IMR-90 (cell line): ENCODE measurements at regions not wholly inside any gene's neighbourhood (a gene's known extent, or its start where the extent isn't known, plus 50 kb on each side); places are given as distances from the start of the nearest gene placed in this dataset.

Experiments
- ATAC-seq: fragments of 200-7000 bp; cut with Tn5 transposase; 2 replicates; pipeline ENCODE4 v1.9.1; 2020; ENCODE audit warnings: low read depth, mild to moderate bottlenecking, moderate library complexity
- BruUV-seq: library from RNA; stranded (reverse); fragments of 400-500 nt; replicated peaks from 2 replicates; lab custom pipeline; 2021; lab: Mats Ljungman, UMichigan
- CTCF ChIA-PET: fragments of 300-600 bp; formaldehyde crosslinking; extraction: SDS; loops from one replicate; lab custom pipeline; 2021; ENCODE audit warnings: antibody characterized with exemption; lab: Yijun Ruan, JAX
- POLR2A ChIA-PET: fragments of 300-600 bp; sonication (Branson Sonifier 250); formaldehyde crosslinking; loops from one replicate; lab custom pipeline; 2022; ENCODE audit warnings: antibody characterized with exemption; ENCODE audit not compliant: unreplicated experiment; lab: Charles Lee
- DNase-seq: peaks from one replicate; pipeline ENCODE4 v3.0.0; 2013
- H2AFZ ChIP-seq: replicated peaks from 2 replicates; pipeline ENCODE3; 2013; ENCODE audit warnings: low read length, mild to moderate bottlenecking; ENCODE audit not compliant: poor library complexity
- H2AK5ac ChIP-seq: 2 replicates; pipeline ENCODE4 v1.6.1; 2013; ENCODE audit warnings: low read depth, low read length, inconsistent platforms
- H2AK9ac ChIP-seq: replicated peaks from 2 replicates; pipeline ENCODE3; 2013; ENCODE audit warnings: mild to moderate bottlenecking, low read depth, low read length, moderate library complexity; ENCODE audit not compliant: poor library complexity
- H2BK120ac ChIP-seq: 2 replicates; pipeline ENCODE4 v1.6.1; 2013; ENCODE audit warnings: low read depth, low read length, inconsistent platforms
- H2BK15ac ChIP-seq: 3 replicates; pipeline ENCODE4 v1.6.1; 2013; ENCODE audit warnings: low read depth, low read length, inconsistent platforms
- H2BK20ac ChIP-seq: 2 replicates; pipeline ENCODE4 v1.6.1; 2013; ENCODE audit warnings: low read depth, mild to moderate bottlenecking, inconsistent platforms, low read length, moderate library complexity
- H2BK5ac ChIP-seq: 2 replicates; pipeline ENCODE4 v1.6.1; 2013; ENCODE audit warnings: mild to moderate bottlenecking, low read depth, low read length, inconsistent platforms; ENCODE audit not compliant: poor library complexity, severe bottlenecking
- H3K14ac ChIP-seq: replicated peaks from 2 replicates; pipeline ENCODE4 v1.6.1; 2013; ENCODE audit warnings: low read depth, low read length, inconsistent platforms
- H3K18ac ChIP-seq: 2 replicates; pipeline ENCODE4 v1.6.1; 2013; ENCODE audit warnings: low read depth, low read length, control low read depth
- H3K23ac ChIP-seq: 2 replicates; pipeline ENCODE4 v1.6.1; 2013; ENCODE audit warnings: low read depth, low read length, inconsistent platforms
- H3K27ac ChIP-seq: 2 replicates; pipeline ENCODE4 v1.5.1; 2013; ENCODE audit warnings: mild to moderate bottlenecking, control low read depth, low read length; ENCODE audit not compliant: insufficient read depth
- H3K27me3 ChIP-seq: 2 replicates; pipeline ENCODE4 v1.6.1; 2013; ENCODE audit warnings: low read length; ENCODE audit not compliant: control insufficient read depth, insufficient read depth
- H3K36me3 ChIP-seq: 2 replicates; pipeline ENCODE4 v1.6.1; 2013; ENCODE audit warnings: low read length, mixed read lengths; ENCODE audit not compliant: control insufficient read depth, insufficient read depth
- H3K4ac ChIP-seq: 2 replicates; pipeline ENCODE4 v1.6.1; 2013; ENCODE audit warnings: low read depth, low read length, inconsistent platforms
- H3K4me1 ChIP-seq: 2 replicates; pipeline ENCODE4 v1.6.1; 2013; ENCODE audit warnings: low read length, mixed read lengths; ENCODE audit not compliant: control insufficient read depth, insufficient read depth
- H3K4me2 ChIP-seq: 2 replicates; pipeline ENCODE4 v1.6.1; 2013; ENCODE audit warnings: low read depth, mild to moderate bottlenecking, control low read depth, low read length, moderate library complexity
- H3K4me3 ChIP-seq: 2 replicates; pipeline ENCODE4 v1.5.1; 2013; ENCODE audit warnings: low read depth, mild to moderate bottlenecking, control low read depth, low read length, moderate library complexity; ENCODE audit not compliant: insufficient read depth
- H3K56ac ChIP-seq: 2 replicates; pipeline ENCODE4 v1.6.1; 2013; ENCODE audit warnings: low read length, inconsistent platforms; ENCODE audit not compliant: insufficient read depth; ENCODE audit errors: extremely low read depth
- H3K79me1 ChIP-seq, 2 experiments: 2 replicates each; pipeline ENCODE4 v1.6.1; 2013; ENCODE audit warnings: low read length in 2 of 2, inconsistent platforms in 1 of 2, low read depth in 1 of 2
- H3K9ac ChIP-seq: 2 replicates; pipeline ENCODE4 v1.6.1; 2013; ENCODE audit warnings: low read depth, low read length, control low read depth
- H3K9me1 ChIP-seq: 2 replicates; pipeline ENCODE4 v1.6.1; 2013; ENCODE audit warnings: low read length, inconsistent platforms; ENCODE audit not compliant: insufficient read depth
- H3K9me3 ChIP-seq: 2 replicates; pipeline ENCODE4 v1.6.1; 2013; ENCODE audit warnings: low read length; ENCODE audit not compliant: control insufficient read depth, insufficient read depth
- H4K20me1 ChIP-seq: 2 replicates; pipeline ENCODE4 v1.6.1; 2013; ENCODE audit warnings: low read length, inconsistent platforms; ENCODE audit not compliant: insufficient read depth
- H4K5ac ChIP-seq: 2 replicates; pipeline ENCODE4 v1.6.1; 2013; ENCODE audit warnings: mild to moderate bottlenecking, low read depth, low read length, control low read depth
- H4K8ac ChIP-seq, 2 experiments: 2 replicates each; pipeline ENCODE4 v1.6.1; 2013; ENCODE audit warnings: low read depth in 2 of 2, low read length in 2 of 2, control low read depth in 1 of 2, inconsistent platforms in 1 of 2
- H4K91ac ChIP-seq: 2 replicates; pipeline ENCODE4 v1.6.1; 2013; ENCODE audit warnings: low read depth, low read length, inconsistent platforms; ENCODE audit not compliant: insufficient read depth
- BHLHE40 ChIP-seq: fragments of 150-350 bp; IDR thresholded peaks from 2 replicates; pipeline ENCODE4 v1.6.1; 2016; ENCODE audit warnings: mild to moderate bottlenecking, low read depth, low read length
- MAFK ChIP-seq: IDR thresholded peaks from 2 replicates; pipeline ENCODE4 v1.6.1; 2012; ENCODE audit warnings: low read depth, low read length, improper control_type of control experiment
- WGBS, 2 experiments: methylation state at CpG; one replicate each; pipeline versions ENCODE4 v1.1.5 to v1.1.7; 2013; ENCODE audit warnings: missing lambda C conversion rate in 2 of 2; ENCODE audit not compliant: insufficient read length in 1 of 2; ENCODE audit errors: extremely low coverage in 2 of 2; 5-methylcytosine and 5-hydroxymethylcytosine counted together
- dilution Hi-C: fragments of 300-500 bp; cut with HindIII; formaldehyde crosslinking; loops from one replicate; pipeline ENCODE4 v1.14.3; 2018; ENCODE audit warnings: low sequenced_read_pairs; ENCODE audit not compliant: unreplicated experiment
- in situ Hi-C: fragments of 300-500 bp; cut with MboI; formaldehyde crosslinking; loops from 3 replicates; pipeline ENCODE4 v1.14.3; 2019; ENCODE audit warnings: low sequenced_read_pairs, inconsistent platforms, mixed read lengths
- intact Hi-C: fragments of 100-400 bp; cut with micrococcal nuclease; formaldehyde crosslinking; loops from 2 replicates; pipeline ENCODE4 v1.10.0; 2022
- TF ChIP-seq, protein P1 (sequence below): fragments of 150-350 bp; IDR thresholded peaks from 2 replicates; pipeline ENCODE4 v1.6.1; 2017; ENCODE audit warnings: mild to moderate bottlenecking, antibody characterized with exemption, low read length, low read depth

- WGBS, 2 experiments, result 86% methylated on average over 1 of the region's 3 CpGs; no CpG with 5 or more reads in 1 of the 2 experiments
- BruUV-seq, result no TSS peak
- Histone ChIP-seq H2BK5ac (no peak overlapping the region), H3K79me1 (no peaks in the 10 kb centered on the region), H3K4me1 (peaks cover 4% of the 10 kb centered on the region; the same call in 1 of the 2 replicates), H3K9ac (no peak overlapping the region), H4K91ac (no peak overlapping the region), H4K20me1 (no peaks in the 10 kb centered on the region), H2BK20ac (no peak overlapping the region), H4K5ac (no peak overlapping the region), H3K4me2 (no peak overlapping the region), H3K27me3 (no peaks in the 10 kb centered on the region), H2BK15ac (no peak overlapping the region), H2AK9ac (no peak overlapping the region), H3K9me3 (no peaks in the 10 kb centered on the region), H2BK120ac (no peak overlapping the region), H3K14ac (no peak overlapping the region), H3K56ac (no peak overlapping the region), H3K4ac (no peak overlapping the region), H3K9me1 (no peaks in the 10 kb centered on the region), H3K23ac (no peak overlapping the region), H3K27ac (no peak overlapping the region), H3K4me3 (no peak overlapping the region), H3K36me3 (no peaks in the 10 kb centered on the region), H2AFZ (no peak overlapping the region), H2AK5ac (no peak overlapping the region), H3K18ac (no peak overlapping the region), H4K8ac (no peak overlapping the region)
- TF ChIP-seq MAFK (no peak), BHLHE40 (no peak)
- TF ChIP-seq, protein P1, sequence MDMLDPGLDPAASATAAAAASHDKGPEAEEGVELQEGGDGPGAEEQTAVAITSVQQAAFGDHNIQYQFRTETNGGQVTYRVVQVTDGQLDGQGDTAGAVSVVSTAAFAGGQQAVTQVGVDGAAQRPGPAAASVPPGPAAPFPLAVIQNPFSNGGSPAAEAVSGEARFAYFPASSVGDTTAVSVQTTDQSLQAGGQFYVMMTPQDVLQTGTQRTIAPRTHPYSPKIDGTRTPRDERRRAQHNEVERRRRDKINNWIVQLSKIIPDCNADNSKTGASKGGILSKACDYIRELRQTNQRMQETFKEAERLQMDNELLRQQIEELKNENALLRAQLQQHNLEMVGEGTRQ, result no peak
- dilution Hi-C loops (no loop called here), intact Hi-C loops (no loop called here), in situ Hi-C loops (no loop called here)
- ATAC-seq, result no peak
- CTCF ChIA-PET, result no interaction called here
- DNase-seq, result no peak
- POLR2A ChIA-PET, result no interaction called here
These were observed 548.4 kb downstream of the PLPP3 start for GRCh38 chr1:56031001-56031400.
